ENCODE measurements at regions not wholly inside any gene's neighbourhood (a gene's known extent, or its start where the extent isn't known, plus 50 kb on each side); places are given as distances from the start of the nearest gene placed in this dataset.

- Histone ChIP-seq H2AFZ (ENCODE audit: insufficient read depth, low read depth, low read length, poor library complexity, severe bottlenecking) (no peak overlapping the region), H3K4me2 (replicated peaks; ENCODE audit: extremely low read depth, low read length, poor library complexity, severe bottlenecking) (no peak overlapping the region), H3K4me1 (ENCODE audit: control insufficient read depth in 1 of 2, insufficient read depth in 2 of 2, low read length in 2 of 2) (no peaks in the 10 kb centered on the region), H3K27ac (ENCODE audit: low read depth in 1 of 2, low read length in 2 of 2) (no peak overlapping the region), H3K4me3 (replicated peaks in 1 of 3; ENCODE audit: low read depth in 2 of 3, low read length in 3 of 3) (no peak overlapping the region), H4K20me1 (ENCODE audit: insufficient read depth, low read length) (no peaks in the 10 kb centered on the region), H3K9ac (ENCODE audit: insufficient read depth, low read length, poor library complexity, severe bottlenecking) (no peak overlapping the region), H3K79me2 (ENCODE audit: insufficient read depth, low read length) (no peaks in the 10 kb centered on the region), H3K27me3 (ENCODE audit: control insufficient read depth in 2 of 2, insufficient read depth in 2 of 2, low read length in 2 of 2) (no peaks in the 10 kb centered on the region), H3K9me3 (replicated peaks in 1 of 2; ENCODE audit: control insufficient read depth in 1 of 2, insufficient read depth in 1 of 2, low read length in 2 of 2) (peaks cover 0 to 3% of the 10 kb centered on the region in 2 donors), H3K36me3 (replicated peaks in 1 of 2; ENCODE audit: control insufficient read depth in 1 of 2, insufficient read depth in 2 of 2, low read length in 2 of 2) (no peaks in the 10 kb centered on the region)
- DNase-seq, result no peak
- peaks cover 0 to 1% (median 0%) of the 10 kb centered on the region in 3 donors for H3K27me3 Mint-ChIP-seq (ENCODE audit: low read depth in 3 of 3)
- H3K27ac Mint-ChIP-seq, result no peak overlapping the region
- intact Hi-C loops (cut with micrococcal nuclease), result no loop called here
- no peak overlapping the region for H3K4me3 Mint-ChIP-seq
- 100% methylated on average over 1 of the region's 3 CpGs for WGBS (ENCODE audit: insufficient coverage)
- H3K9me3 Mint-ChIP-seq, result peaks cover 2 to 9% (median 6%) of the 10 kb centered on the region in 7 donors
- TF ChIP-seq CTCF (IDR thresholded peaks at IDR 0.05), result no peak
- H3K4me1 Mint-ChIP-seq, result no peaks in the 10 kb centered on the region
- H3K36me3 Mint-ChIP-seq, result no peaks in the 10 kb centered on the region
Measured at GRCh38 chr3:3552761-3553160, 246.5 kb upstream of the LRRN1 start.

GRCh38 chr3:3551981-3552380 is 247.2 kb upstream of the LRRN1 start:
- no peak overlapping the region for H3K27ac Mint-ChIP-seq
- no peaks in the 10 kb centered on the region for H3K36me3 ChIP-seq (replicated peaks in 1 of 2; ENCODE audit: control insufficient read depth in 1 of 2, insufficient read depth in 2 of 2, low read length in 2 of 2)
- H3K27me3 ChIP-seq (ENCODE audit: control insufficient read depth in 2 of 2, insufficient read depth in 2 of 2, low read length in 2 of 2), result no peaks in the 10 kb centered on the region
- peaks cover 0 to 1% (median 0%) of the 10 kb centered on the region in 3 donors for H3K27me3 Mint-ChIP-seq (ENCODE audit: low read depth in 3 of 3)
- H3K9me3 Mint-ChIP-seq, result peaks cover 2 to 9% (median 6%) of the 10 kb centered on the region in 7 donors
- no peaks in the 10 kb centered on the region for H3K4me1 ChIP-seq (ENCODE audit: control insufficient read depth in 1 of 2, insufficient read depth in 2 of 2, low read length in 2 of 2)
- peaks cover 0 to 3% of the 10 kb centered on the region in 2 donors for H3K9me3 ChIP-seq (replicated peaks in 1 of 2; ENCODE audit: control insufficient read depth in 1 of 2, insufficient read depth in 1 of 2, low read length in 2 of 2)
- no peaks in the 10 kb centered on the region for H3K79me2 ChIP-seq (ENCODE audit: insufficient read depth, low read length)
- no peak for TF ChIP-seq CTCF (IDR thresholded peaks at IDR 0.05)
- no peak overlapping the region for H3K9ac ChIP-seq (ENCODE audit: insufficient read depth, low read length, poor library complexity, severe bottlenecking)
- no peaks in the 10 kb centered on the region for H4K20me1 ChIP-seq (ENCODE audit: insufficient read depth, low read length)
- no peak for DNase-seq
- H3K27ac ChIP-seq (ENCODE audit: low read depth in 1 of 2, low read length in 2 of 2), result no peak overlapping the region
- no peak overlapping the region for H3K4me2 ChIP-seq (replicated peaks; ENCODE audit: extremely low read depth, low read length, poor library complexity, severe bottlenecking)
- intact Hi-C loops (cut with micrococcal nuclease), result no loop called here
- H3K36me3 Mint-ChIP-seq, result no peaks in the 10 kb centered on the region
- no peak overlapping the region for H3K4me3 ChIP-seq (replicated peaks in 1 of 3; ENCODE audit: low read depth in 2 of 3, low read length in 3 of 3)
- no peak overlapping the region for H3K4me3 Mint-ChIP-seq
- H3K4me1 Mint-ChIP-seq, result no peaks in the 10 kb centered on the region
- H2AFZ ChIP-seq (ENCODE audit: insufficient read depth, low read depth, low read length, poor library complexity, severe bottlenecking), result no peak overlapping the region
